Kidney tubule cell (primary cell): ENCODE measurements at regions not wholly inside any gene's neighbourhood (a gene's known extent, or its start where the extent isn't known, plus 50 kb on each side); places are given as distances from the start of the nearest gene placed in this dataset.
"Not testable (repeated sequence)": the region's sequence is repeated elsewhere in the genome, so short reads cannot be mapped to it uniquely, and the experiment has no call there.

Source experiments
- DNase-seq: peaks from one replicate; pipeline ENCODE4 v3.0.0-alpha.2; 2018; ENCODE audit warnings: low spot score

- DNase-seq: not testable (repeated sequence)
Observed at GRCh38 chr15:53923741-53924140, 54.5 kb upstream of the UNC13C start.

GRCh38 chr15:53918180-53919079 lies 59.8 kb upstream of the UNC13C start:
- DNase-seq: peak; percentile 38

GRCh38 chr15:53917109-53917508 lies 61.1 kb upstream of the UNC13C start:
- peak; percentile 6 for DNase-seq

GRCh38 chr15:53911431-53911830 lies 66.8 kb upstream of the UNC13C start:
- DNase-seq: no peak

- peak; percentile 51 for DNase-seq
Observed at GRCh38 chr15:53910852-53911251, 67.4 kb upstream of the UNC13C start.

DNA sequence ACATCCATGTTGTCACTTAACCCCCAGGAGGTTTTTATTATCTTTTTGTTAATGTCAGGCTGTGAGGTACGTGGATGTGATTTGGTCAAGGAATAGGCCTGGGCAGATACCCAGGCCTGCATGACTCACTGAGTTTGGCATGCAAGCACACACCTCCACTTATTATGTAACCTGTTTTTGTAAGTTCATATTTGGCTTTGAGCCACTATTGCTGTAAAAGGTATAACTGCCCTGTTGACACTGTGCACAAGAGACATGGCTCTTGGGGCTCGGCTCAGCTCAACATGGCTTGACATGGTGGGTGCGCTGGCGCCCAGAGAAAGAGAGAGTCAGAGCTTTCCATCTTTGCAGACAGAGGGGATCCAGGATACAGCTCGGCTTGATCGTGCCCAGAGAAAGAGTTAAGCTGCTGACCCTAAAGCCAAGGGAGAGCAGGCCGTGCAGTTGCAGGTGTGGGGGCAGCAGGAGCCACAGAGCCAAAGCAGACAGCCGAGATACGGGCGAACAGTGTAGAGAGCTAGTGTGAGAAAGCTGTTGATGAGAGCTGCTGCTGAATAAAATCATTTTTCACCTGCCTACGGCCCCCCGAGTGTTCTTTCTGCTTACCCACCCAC lies 67.9 kb upstream of the UNC13C start:
- DNase-seq: peak; percentile 73

- no peak for DNase-seq
Observed at GRCh38 chr15:53903129-53903528, 75.1 kb upstream of the UNC13C start.

DNA sequence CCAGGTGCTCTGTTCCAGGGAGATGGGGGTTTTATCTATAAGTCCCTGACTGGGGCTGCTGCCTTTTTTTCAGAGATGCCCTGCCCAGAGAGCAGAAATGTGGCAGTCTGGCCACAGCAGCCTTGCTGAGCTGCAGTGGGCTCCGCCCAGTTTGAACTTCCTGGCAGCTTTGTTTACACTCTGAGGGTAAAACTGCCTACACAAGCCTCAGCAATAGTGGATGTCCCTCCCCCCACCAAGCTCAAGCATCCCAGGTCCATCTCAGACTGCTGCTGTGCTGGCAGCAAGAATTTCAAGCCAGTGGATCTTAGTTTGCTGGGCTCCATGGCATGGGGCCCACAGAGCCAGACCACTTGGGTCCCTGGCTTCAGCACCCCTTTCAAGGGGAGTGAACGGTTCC lies 84.8 kb upstream of the UNC13C start:
- DNase-seq: not testable (repeated sequence)

DNA sequence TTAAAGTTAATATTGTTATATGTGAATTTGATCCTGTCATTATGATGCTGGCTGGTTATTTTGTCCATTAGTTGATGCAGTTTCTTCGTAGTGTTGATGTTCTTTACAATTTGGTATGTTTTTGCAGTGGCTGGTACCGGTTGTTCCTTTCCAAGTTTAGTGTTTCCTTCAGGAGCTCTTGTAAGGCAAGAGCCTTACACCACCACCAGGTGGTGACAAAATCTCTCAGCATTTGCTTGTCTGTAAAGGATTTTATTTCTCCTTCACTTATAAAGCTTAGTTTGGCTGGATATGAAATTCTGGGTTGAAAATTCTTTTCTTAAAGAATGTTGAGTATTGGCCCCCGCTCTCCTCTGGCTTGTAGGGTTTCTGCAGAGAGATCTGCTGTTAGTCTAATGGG lies 86.4 kb upstream of the UNC13C start:
- DNase-seq: not testable (repeated sequence)

- no peak for DNase-seq
Observed at GRCh38 chr15:53884441-53884840, 93.8 kb upstream of the UNC13C start.

GRCh38 chr15:53882311-53882710 lies 95.9 kb upstream of the UNC13C start:
- no peak for DNase-seq

GRCh38 chr15:53880357-53880756 lies 97.9 kb upstream of the UNC13C start:
- no peak for DNase-seq

- DNase-seq: no peak
Observed at GRCh38 chr15:53875711-53876110, 102.5 kb upstream of the UNC13C start.

GRCh38 chr15:53875139-53875538 lies 103.1 kb upstream of the UNC13C start:
- DNase-seq: no peak

- DNase-seq: peak; percentile 16
Observed at GRCh38 chr15:53872410-53872809, 105.8 kb upstream of the UNC13C start.

DNA sequence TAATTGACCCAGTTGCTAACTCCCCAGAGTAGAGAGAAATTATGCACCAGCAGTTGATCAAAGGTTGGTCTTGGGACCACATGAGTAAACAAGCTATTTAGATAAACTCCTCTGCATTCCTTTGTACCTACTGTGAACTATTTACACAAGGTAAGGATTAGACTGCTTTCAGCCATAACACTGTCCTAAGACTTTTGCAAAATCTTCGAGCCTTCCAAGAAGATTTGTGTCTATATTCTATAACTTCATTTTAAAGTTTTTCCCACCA lies 108.5 kb upstream of the UNC13C start:
- DNase-seq: no peak

DNA sequence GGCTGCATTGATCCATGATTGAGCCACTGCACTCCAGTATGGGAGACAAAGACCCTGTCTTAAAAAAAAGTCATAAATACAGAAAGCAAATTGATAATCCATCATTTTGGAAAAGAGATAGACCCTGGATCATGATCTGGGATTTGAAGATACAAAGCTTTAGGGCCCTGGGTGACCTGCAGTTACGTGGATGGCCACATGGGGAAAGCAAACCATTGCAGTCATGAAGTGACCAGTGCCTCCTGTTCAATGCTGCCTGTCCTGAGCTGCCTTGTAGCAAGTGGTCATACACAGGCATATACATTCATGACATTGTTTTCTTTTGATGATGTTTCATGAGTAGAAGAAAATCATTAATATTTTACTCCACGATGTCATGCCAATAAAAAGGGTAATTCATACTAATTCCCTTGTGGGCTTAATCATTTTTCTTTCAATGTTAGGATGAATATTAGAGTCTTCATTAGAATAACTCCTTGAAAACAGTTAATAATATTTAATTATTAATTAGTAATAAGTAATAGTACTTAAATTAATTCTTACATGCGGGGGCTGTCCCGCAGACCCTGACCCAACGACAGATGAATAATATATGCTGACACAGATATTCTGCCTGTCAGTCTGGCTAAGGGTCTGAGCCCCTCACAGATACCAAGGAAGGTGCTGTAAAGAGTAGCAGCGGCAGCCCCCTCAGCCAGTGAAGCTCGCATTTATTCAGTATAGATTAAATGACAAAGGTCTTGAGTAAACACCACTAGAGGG lies 109.0 kb upstream of the UNC13C start:
- peak; percentile 9 for DNase-seq

GRCh38 chr15:53862386-53862785 lies 102.9 kb upstream of the WDR72 start:
- DNase-seq: no peak

GRCh38 chr15:53861792-53862191 lies 102.3 kb upstream of the WDR72 start:
- DNase-seq: no peak

- DNase-seq: no peak
Observed at GRCh38 chr15:53851110-53851848, 91.8 kb upstream of the WDR72 start.

DNA sequence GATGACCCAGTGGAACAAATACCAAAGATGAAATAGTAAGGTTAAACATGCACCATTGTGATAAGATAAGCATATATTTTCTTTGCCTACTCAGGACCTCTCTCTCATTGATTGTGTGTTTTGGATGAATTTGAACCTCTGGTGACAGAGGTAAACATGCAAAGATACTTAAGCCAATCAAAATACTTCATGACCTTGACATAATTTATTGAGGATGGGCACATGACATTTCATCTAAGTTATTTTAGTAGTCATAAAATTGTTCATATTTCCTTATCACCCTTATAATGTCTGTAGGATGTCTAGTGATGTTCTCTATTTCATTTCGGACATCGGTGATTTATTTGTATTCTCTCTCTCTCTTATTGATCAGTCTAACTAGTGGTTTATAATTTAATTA lies 88.3 kb upstream of the WDR72 start:
- no peak for DNase-seq

GRCh38 chr15:53844634-53845033 lies 85.2 kb upstream of the WDR72 start:
- DNase-seq: no peak
